ENCODE measurements at regions not wholly inside any gene's neighbourhood (a gene's known extent, or its start where the extent isn't known, plus 50 kb on each side); places are given as distances from the start of the nearest gene placed in this dataset.
"Not testable (repeated sequence)": the region's sequence is repeated elsewhere in the genome, so short reads cannot be mapped to it uniquely, and the experiment has no call there.

- Mint-ChIP-seq H3K4me3 (no peak overlapping the region), H3K36me3 (ENCODE audit: insufficient read depth) (no peaks in the 10 kb centered on the region), H3K9me3 (peaks cover 0 to 3% of the 10 kb centered on the region in 2 donors), H3K27me3 (peaks cover 0 to 30% of the 10 kb centered on the region in 2 donors), H3K4me1 (ENCODE audit: low read depth in 2 of 2) (no peaks in the 10 kb centered on the region), H3K27ac (no peak overlapping the region)
- ATAC-seq (replicated peaks) (no peak), DNase-seq (no peak)
Measured at GRCh38 chr15:26024241-26024640, 161.1 kb upstream of the ATP10A start.

GRCh38 chr15:26023691-26024090 lies 160.6 kb upstream of the ATP10A start:
- no peak overlapping the region for H3K27ac Mint-ChIP-seq

GRCh38 chr15:26023231-26023630 lies 160.1 kb upstream of the ATP10A start:
- Mint-ChIP-seq H3K36me3 (ENCODE audit: insufficient read depth) (no peaks in the 10 kb centered on the region), H3K27me3 (peaks cover 0 to 24% of the 10 kb centered on the region in 2 donors), H3K27ac (no peak overlapping the region), H3K4me1 (ENCODE audit: low read depth in 2 of 2) (no peaks in the 10 kb centered on the region), H3K9me3 (peaks cover 0 to 4% of the 10 kb centered on the region in 2 donors), H3K4me3 (no peak overlapping the region)
- ATAC-seq (replicated peaks) (no peak), DNase-seq (no peak)

More at GRCh38 chr15:26023691-26024090, 160.6 kb upstream of the ATP10A start:
- Mint-ChIP-seq H3K27me3 (peaks cover 0 to 25% of the 10 kb centered on the region in 2 donors), H3K4me1 (ENCODE audit: low read depth in 2 of 2) (no peaks in the 10 kb centered on the region), H3K36me3 (ENCODE audit: insufficient read depth) (no peaks in the 10 kb centered on the region), H3K4me3 (no peak overlapping the region), H3K9me3 (peaks cover 0 to 4% of the 10 kb centered on the region in 2 donors)
- no peak for ATAC-seq (replicated peaks)
- DNase-seq, result no peak

- Mint-ChIP-seq H3K4me3 (no peak overlapping the region), H3K27ac (no peak overlapping the region), H3K36me3 (ENCODE audit: insufficient read depth) (no peaks in the 10 kb centered on the region), H3K9me3 (peaks cover 0 to 4% of the 10 kb centered on the region in 2 donors), H3K27me3 (peaks cover 0 to 15% of the 10 kb centered on the region in 2 donors), H3K4me1 (ENCODE audit: low read depth in 2 of 2) (no peaks in the 10 kb centered on the region)
- ATAC-seq (replicated peaks) (no peak), DNase-seq (no peak)
Measured at GRCh38 chr15:26020871-26021270, 157.7 kb upstream of the ATP10A start.

GRCh38 chr15:26017665-26018064 lies 154.5 kb upstream of the ATP10A start:
- Mint-ChIP-seq H3K27me3 (peaks cover 0 to 26% of the 10 kb centered on the region in 2 donors), H3K36me3 (ENCODE audit: insufficient read depth) (no peaks in the 10 kb centered on the region), H3K9me3 (peaks cover 0 to 6% of the 10 kb centered on the region in 2 donors), H3K4me1 (ENCODE audit: low read depth in 2 of 2) (no peaks in the 10 kb centered on the region), H3K27ac (no peak overlapping the region), H3K4me3 (no peak overlapping the region)
- DNase-seq (no peak), ATAC-seq (replicated peaks) (no peak)

DNA sequence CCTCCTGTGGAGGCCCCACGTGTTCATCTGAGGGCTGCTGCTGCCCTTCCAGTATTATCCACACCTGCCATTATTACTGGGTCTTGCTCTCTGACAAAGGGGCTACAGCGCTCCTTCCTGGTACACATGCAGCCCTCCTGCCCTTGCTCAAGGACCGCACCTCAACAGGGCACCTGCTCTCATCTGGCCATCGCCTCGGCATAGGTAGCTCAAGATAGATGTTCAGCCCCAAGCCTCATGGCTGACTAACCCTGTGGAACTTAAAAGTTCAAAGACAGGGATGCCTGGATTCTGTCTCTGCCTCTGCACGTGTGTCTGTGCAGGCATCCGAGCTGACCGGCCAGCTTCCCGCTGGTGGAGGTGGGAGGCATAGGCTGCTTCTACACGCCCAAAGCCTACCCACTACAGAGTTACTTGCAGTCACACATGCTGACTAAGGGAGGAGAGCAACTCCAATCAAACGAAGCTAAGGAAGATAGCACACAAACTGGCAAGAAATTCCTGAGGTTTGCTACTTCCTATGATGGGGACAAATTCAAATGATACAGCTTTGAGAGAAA lies 152.5 kb upstream of the ATP10A start:
- Mint-ChIP-seq H3K4me1 (ENCODE audit: low read depth in 2 of 2) (no peaks in the 10 kb centered on the region), H3K9me3 (peaks cover 0 to 3% of the 10 kb centered on the region in 2 donors), H3K36me3 (ENCODE audit: insufficient read depth) (no peaks in the 10 kb centered on the region), H3K27ac (no peak overlapping the region), H3K4me3 (no peak overlapping the region), H3K27me3 (peaks cover 0 to 22% of the 10 kb centered on the region in 2 donors)
- no peak for DNase-seq
- ATAC-seq (replicated peaks), result no peak

DNA sequence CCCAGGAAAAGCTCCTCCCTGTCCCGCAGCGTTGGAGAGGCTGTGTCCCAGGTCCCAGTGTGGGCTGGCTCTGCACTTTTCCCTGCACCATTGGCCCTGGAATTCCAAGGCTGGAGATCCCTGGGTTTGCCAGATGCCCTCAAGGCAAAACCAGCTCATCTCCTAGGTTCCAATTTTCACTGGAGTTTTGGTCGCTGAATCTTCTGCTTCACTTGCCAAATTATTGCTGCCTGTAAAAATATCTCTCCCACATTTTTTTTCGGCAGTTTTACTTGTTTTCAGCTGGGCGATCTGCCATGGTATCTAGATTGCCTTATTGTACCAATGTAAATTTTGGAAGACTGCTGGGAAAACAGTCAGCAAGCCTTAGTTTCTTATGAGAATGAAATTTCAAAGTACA lies 150.9 kb upstream of the ATP10A start:
- peaks cover 0 to 18% of the 10 kb centered on the region in 2 donors for H3K27me3 Mint-ChIP-seq
- DNase-seq (no peak), ATAC-seq (replicated peaks) (no peak)
- H3K9me3 Mint-ChIP-seq, result peaks cover 0 to 1% of the 10 kb centered on the region in 2 donors
- H3K4me3 Mint-ChIP-seq, result no peak overlapping the region
- H3K36me3 Mint-ChIP-seq (ENCODE audit: insufficient read depth), result no peaks in the 10 kb centered on the region
- no peaks in the 10 kb centered on the region for H3K4me1 Mint-ChIP-seq (ENCODE audit: low read depth in 2 of 2)
- H3K27ac Mint-ChIP-seq, result no peak overlapping the region

DNA sequence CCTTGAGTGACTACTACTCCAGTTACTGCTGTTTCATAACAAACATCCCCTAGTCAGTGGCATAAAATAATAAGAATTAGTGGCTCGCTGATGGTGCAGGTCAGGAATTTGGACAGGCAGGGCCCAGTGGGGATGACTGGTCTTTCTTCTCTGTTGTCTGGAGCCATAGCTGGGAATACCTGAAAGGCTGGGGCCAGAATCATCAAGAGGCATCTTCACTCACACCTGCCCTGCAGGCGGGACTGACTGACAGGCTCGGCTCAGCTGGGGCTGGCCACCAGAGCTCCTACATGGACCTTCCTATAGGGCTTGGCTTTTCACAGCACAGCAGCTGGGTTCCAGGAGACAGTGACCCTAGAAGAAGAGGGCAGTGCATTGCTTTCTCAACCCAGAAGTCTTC lies 148.8 kb upstream of the ATP10A start:
- H3K36me3 Mint-ChIP-seq (ENCODE audit: insufficient read depth), result no peaks in the 10 kb centered on the region
- peaks cover 0 to 18% of the 10 kb centered on the region in 2 donors for H3K27me3 Mint-ChIP-seq
- no peaks in the 10 kb centered on the region for H3K4me1 Mint-ChIP-seq (ENCODE audit: low read depth in 2 of 2)
- no peak overlapping the region for H3K4me3 Mint-ChIP-seq
- H3K27ac Mint-ChIP-seq, result no peak overlapping the region
- ATAC-seq (replicated peaks) (no peak), DNase-seq (no peak)
- H3K9me3 Mint-ChIP-seq, result peaks cover 0 to 1% of the 10 kb centered on the region in 2 donors

DNA sequence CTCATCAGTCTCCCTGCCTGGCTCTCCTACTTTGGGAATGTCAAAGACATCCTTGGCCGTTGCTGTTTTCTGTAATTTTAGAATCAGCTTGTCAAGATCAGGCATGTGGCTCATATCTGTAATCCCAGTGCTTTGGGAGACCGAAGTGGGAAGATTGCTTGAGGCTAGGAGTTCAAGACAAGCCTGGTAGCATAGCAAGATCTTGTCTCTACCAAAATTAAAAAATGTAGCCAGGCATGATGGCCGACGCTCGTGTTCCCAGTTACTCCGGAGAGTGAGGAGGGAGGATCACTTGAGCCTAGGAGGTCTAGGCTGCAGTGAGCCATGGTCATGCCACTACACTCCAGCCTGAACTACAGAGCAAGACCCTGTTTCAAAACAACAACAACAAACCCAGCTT lies 144.0 kb upstream of the ATP10A start:
- ATAC-seq (replicated peaks) (no peak), DNase-seq (no peak)
- H3K9me3 Mint-ChIP-seq, result peaks cover 0 to 3% of the 10 kb centered on the region in 2 donors
- H3K27me3 Mint-ChIP-seq, result peaks cover 0 to 7% of the 10 kb centered on the region in 2 donors
- no peaks in the 10 kb centered on the region for H3K36me3 Mint-ChIP-seq (ENCODE audit: insufficient read depth)
- H3K4me3 Mint-ChIP-seq, result no peak overlapping the region
- H3K27ac Mint-ChIP-seq, result no peak overlapping the region
- H3K4me1 Mint-ChIP-seq (ENCODE audit: low read depth in 2 of 2), result no peaks in the 10 kb centered on the region

DNA sequence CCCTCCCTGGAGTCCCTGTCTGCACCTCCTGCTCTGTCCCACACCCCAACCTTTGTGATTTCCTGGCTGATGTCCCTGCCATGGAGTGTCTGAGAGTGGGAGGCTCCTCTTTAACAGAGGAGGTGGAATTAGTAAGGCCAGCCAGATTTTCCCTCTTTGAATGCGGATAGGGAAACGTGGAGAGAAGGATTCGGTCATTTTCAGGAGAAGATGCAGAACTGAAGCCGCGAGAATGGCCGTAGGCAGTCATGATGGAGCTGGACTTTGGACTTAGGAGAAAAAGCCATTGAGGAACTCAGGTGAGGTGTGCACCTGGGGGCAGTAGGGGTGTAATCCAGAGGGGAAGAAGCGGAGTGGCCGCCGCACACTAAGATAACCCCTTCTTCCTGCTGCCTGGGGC lies 138.1 kb upstream of the ATP10A start:
- Mint-ChIP-seq H3K4me1 (ENCODE audit: low read depth in 2 of 2) (no peaks in the 10 kb centered on the region), H3K9me3 (peaks cover 0 to 7% of the 10 kb centered on the region in 2 donors), H3K4me3 (no peak overlapping the region), H3K27ac (no peak overlapping the region), H3K36me3 (ENCODE audit: insufficient read depth) (no peaks in the 10 kb centered on the region), H3K27me3 (peaks cover 7 to 8% of the 10 kb centered on the region in 2 donors)
- no peak for ATAC-seq (replicated peaks)
- no peak for DNase-seq

DNA sequence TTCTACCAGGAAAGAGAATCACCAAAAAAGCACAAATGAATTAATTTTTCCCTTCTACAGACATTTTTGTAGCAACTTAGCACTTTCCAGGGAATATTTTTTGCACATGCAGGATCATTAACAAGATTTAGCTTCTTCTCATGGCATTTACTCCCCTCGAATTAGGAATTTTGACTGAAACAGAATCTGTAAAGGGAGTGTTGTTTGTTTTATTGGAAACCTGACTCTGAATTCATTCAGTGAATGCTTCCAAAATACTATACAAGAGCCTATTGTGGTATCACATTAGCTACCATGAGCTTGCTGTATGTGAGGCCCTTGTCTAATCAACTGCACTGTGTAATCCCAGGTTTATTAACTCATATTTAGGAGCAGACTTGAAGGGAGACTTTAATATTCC lies 130.4 kb upstream of the ATP10A start:
- H3K4me3 Mint-ChIP-seq, result no peak overlapping the region
- ATAC-seq (replicated peaks), result no peak
- H3K4me1 Mint-ChIP-seq (ENCODE audit: low read depth in 2 of 2), result no peaks in the 10 kb centered on the region
- peaks cover 0 to 17% of the 10 kb centered on the region in 2 donors for H3K27me3 Mint-ChIP-seq
- no peak overlapping the region for H3K27ac Mint-ChIP-seq
- DNase-seq, result no peak
- H3K9me3 Mint-ChIP-seq, result no peaks in the 10 kb centered on the region
- no peaks in the 10 kb centered on the region for H3K36me3 Mint-ChIP-seq (ENCODE audit: insufficient read depth)

DNA sequence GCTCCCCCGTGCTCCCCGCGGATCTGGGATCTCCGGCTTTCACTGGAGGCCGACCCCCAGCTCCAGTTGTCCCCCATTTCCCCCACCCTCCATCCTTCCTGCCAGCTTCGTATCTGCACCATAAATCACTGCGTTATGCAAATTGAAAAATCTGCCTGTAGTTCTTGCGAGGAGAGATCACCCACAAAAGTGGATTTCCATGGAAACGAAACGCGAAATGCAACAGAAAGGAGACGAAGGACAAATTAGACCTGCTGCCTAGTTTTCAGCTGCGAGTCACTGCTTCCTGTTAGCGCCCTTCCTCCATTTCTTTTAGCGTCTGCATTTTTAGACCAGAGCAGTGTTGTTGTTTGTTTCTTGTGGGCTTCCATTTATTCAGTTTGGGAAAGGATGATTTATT lies 127.1 kb upstream of the ATP10A start:
- Mint-ChIP-seq H3K4me1 (ENCODE audit: low read depth in 2 of 2) (no peaks in the 10 kb centered on the region), H3K9me3 (no peaks in the 10 kb centered on the region), H3K36me3 (ENCODE audit: insufficient read depth) (no peaks in the 10 kb centered on the region), H3K27me3 (peaks cover 0 to 24% of the 10 kb centered on the region in 2 donors), H3K27ac (no peak overlapping the region), H3K4me3 (no peak overlapping the region)
- no peak for ATAC-seq (replicated peaks)
- DNase-seq, result no peak

DNA sequence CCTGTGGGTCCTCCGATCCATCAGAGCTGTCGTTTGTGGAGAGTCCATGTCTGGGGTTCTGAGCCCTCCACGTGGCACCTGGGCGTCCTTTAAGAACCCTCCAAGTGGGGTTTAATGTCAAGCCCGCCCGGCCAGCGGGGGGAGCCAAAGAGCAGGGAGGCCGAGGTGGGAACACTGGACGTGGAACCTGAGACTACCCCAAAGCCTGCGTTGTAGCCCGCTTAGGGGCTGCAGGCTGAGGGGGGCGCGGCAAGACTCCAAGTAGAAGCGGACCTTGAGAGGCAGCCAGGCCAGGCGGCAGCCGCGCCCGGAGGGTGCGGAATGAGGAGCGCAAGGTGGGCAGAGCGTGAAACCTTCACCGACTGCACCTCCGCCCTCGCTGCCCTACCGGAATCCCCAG lies 126.2 kb upstream of the ATP10A start:
- DNase-seq (no peak), ATAC-seq (replicated peaks) (no peak)
- H3K27ac Mint-ChIP-seq, result no peak overlapping the region
- no peaks in the 10 kb centered on the region for H3K4me1 Mint-ChIP-seq (ENCODE audit: low read depth in 2 of 2)
- no peaks in the 10 kb centered on the region for H3K9me3 Mint-ChIP-seq
- peaks cover 0 to 18% of the 10 kb centered on the region in 2 donors for H3K27me3 Mint-ChIP-seq
- H3K4me3 Mint-ChIP-seq, result no peak overlapping the region
- H3K36me3 Mint-ChIP-seq (ENCODE audit: insufficient read depth), result no peaks in the 10 kb centered on the region

GRCh38 chr15:25988716-25989115 lies 125.6 kb upstream of the ATP10A start:
- not testable (repeated sequence) for H3K4me3 Mint-ChIP-seq; ATAC-seq (replicated peaks); H3K9me3 Mint-ChIP-seq; DNase-seq; H3K36me3 Mint-ChIP-seq (ENCODE audit: insufficient read depth); H3K4me1 Mint-ChIP-seq (ENCODE audit: low read depth in 2 of 2); H3K27ac Mint-ChIP-seq
- H3K27me3 Mint-ChIP-seq, result peaks cover 0 to 15% of the 10 kb centered on the region in 2 donors

Data from effector memory CD8-positive, alpha-beta T cell (primary cell).